ENCODE measurements at regions not wholly inside any gene's neighbourhood (a gene's known extent, or its start where the extent isn't known, plus 50 kb on each side); places are given as distances from the start of the nearest gene placed in this dataset.
"Not testable (repeated sequence)": the region's sequence is repeated elsewhere in the genome, so short reads cannot be mapped to it uniquely, and the experiment has no call there.

GRCh38 chr10:113474752-113475151 is 78.1 kb upstream of the HABP2 start:
- no peak for DNase-seq

GRCh38 chr10:113475381-113475807 is 77.5 kb upstream of the HABP2 start:
- DNase-seq, result no peak

GRCh38 chr10:113476191-113476590 is 76.7 kb upstream of the HABP2 start:
- DNase-seq, result no peak

- no peak for DNase-seq
These were observed 76.2 kb upstream of the HABP2 start for GRCh38 chr10:113476673-113477072.

GRCh38 chr10:113477451-113477850 is 75.4 kb upstream of the HABP2 start:
- DNase-seq, result no peak

- DNase-seq, result no peak
These were observed 73.3 kb upstream of the HABP2 start for GRCh38 chr10:113479346-113480080.

GRCh38 chr10:113480081-113480360 is 72.8 kb upstream of the HABP2 start:
- DNase-seq, result no peak

GRCh38 chr10:113480851-113481502 is 71.9 kb upstream of the HABP2 start:
- DNase-seq, result no peak

GRCh38 chr10:113484487-113484886 is 68.4 kb upstream of the HABP2 start:
- no peak for DNase-seq

GRCh38 chr10:113485736-113486135 is 67.1 kb upstream of the HABP2 start:
- DNase-seq, result no peak

GRCh38 chr10:113486531-113486930 is 66.3 kb upstream of the HABP2 start:
- DNase-seq, result no peak

- DNase-seq, result no peak
These were observed 65.7 kb upstream of the HABP2 start for GRCh38 chr10:113487154-113487553.

- DNase-seq, result no peak
These were observed 64.7 kb upstream of the HABP2 start for GRCh38 chr10:113488186-113488585.

- not testable (repeated sequence) for DNase-seq
These were observed 63.3 kb upstream of the HABP2 start for GRCh38 chr10:113489522-113489921.

GRCh38 chr10:113491967-113492565 is 60.8 kb upstream of the HABP2 start:
- DNase-seq, result no peak

- DNase-seq, result no peak
These were observed 59.7 kb upstream of the HABP2 start for GRCh38 chr10:113493195-113493594.

- DNase-seq, result no peak
These were observed 59.0 kb upstream of the HABP2 start for GRCh38 chr10:113493882-113494301.

GRCh38 chr10:113494761-113495160 is 58.1 kb upstream of the HABP2 start:
- no peak for DNase-seq

- DNase-seq, result no peak
These were observed 57.3 kb upstream of the HABP2 start for GRCh38 chr10:113495553-113495952.

- DNase-seq, result no peak
These were observed 56.4 kb upstream of the HABP2 start for GRCh38 chr10:113496111-113497109.

- no peak for DNase-seq
These were observed 55.7 kb upstream of the HABP2 start for GRCh38 chr10:113497198-113497597.

GRCh38 chr10:113498997-113499396 is 53.9 kb upstream of the HABP2 start:
- no peak for DNase-seq

GRCh38 chr10:113499806-113500205 is 53.0 kb upstream of the HABP2 start:
- no peak for DNase-seq

Data from CD4-positive, alpha-beta T cell treated with Interleukin-1 beta for 1 hour (primary cell).